Fibroblast of mammary gland (primary cell): ENCODE measurements at regions not wholly inside any gene's neighbourhood (a gene's known extent, or its start where the extent isn't known, plus 50 kb on each side); places are given as distances from the start of the nearest gene placed in this dataset.

Source experiments
- DNase-seq: peaks from one replicate; pipeline ENCODE4 v3.0.0-alpha.2; 2010; ENCODE audit warnings: low read depth
- H3K4me3 ChIP-seq: 2 replicates; pipeline ENCODE4 v1.5.1; 2011; ENCODE audit warnings: low read depth, mild to moderate bottlenecking, low read length, moderate library complexity; ENCODE audit not compliant: control insufficient read depth
- CTCF ChIP-seq: conservative IDR thresholded peaks from 2 replicates; pipeline ENCODE4 v1.5.1; 2011; ENCODE audit warnings: low read depth, low read length, inconsistent platforms; ENCODE audit not compliant: control insufficient read depth, insufficient read depth

- TF ChIP-seq CTCF = no peak
- H3K4me3 ChIP-seq = no peak overlapping the region
These were observed 382.5 kb upstream of the TENM3 start for GRCh38 chr4:181860668-181861067.

GRCh38 chr4:181863856-181864255, 379.3 kb upstream of the TENM3 start:
- peak; percentile 12 for DNase-seq
- no peak overlapping the region for H3K4me3 ChIP-seq
- TF ChIP-seq CTCF = no peak

More at GRCh38 chr4:181860668-181861067, 382.5 kb upstream of the TENM3 start:
- DNase-seq = peak; percentile 20

GRCh38 chr4:181870326-181870725, 372.9 kb upstream of the TENM3 start:
- DNase-seq = peak; percentile 54
- no peak overlapping the region for H3K4me3 ChIP-seq

GRCh38 chr4:181874602-181875001, 368.6 kb upstream of the TENM3 start:
- no peak for DNase-seq
- TF ChIP-seq CTCF = no peak
- H3K4me3 ChIP-seq = no peak overlapping the region

More at GRCh38 chr4:181870326-181870725, 372.9 kb upstream of the TENM3 start:
- no peak for TF ChIP-seq CTCF

GRCh38 chr4:181877329-181877848, 365.8 kb upstream of the TENM3 start:
- H3K4me3 ChIP-seq = no peak overlapping the region
- TF ChIP-seq CTCF = no peak
- peak; percentile 68 for DNase-seq

- no peak for DNase-seq
- TF ChIP-seq CTCF = no peak
- no peak overlapping the region for H3K4me3 ChIP-seq
These were observed 353.2 kb upstream of the TENM3 start for GRCh38 chr4:181890031-181890430.

- DNase-seq = no peak
- no peak for TF ChIP-seq CTCF
- no peak overlapping the region for H3K4me3 ChIP-seq
These were observed 352.3 kb upstream of the TENM3 start for GRCh38 chr4:181890911-181891310.
